Right ventricle myocardium superior (tissue), 1 donor: ENCODE measurements at regions not wholly inside any gene's neighbourhood (a gene's known extent, or its start where the extent isn't known, plus 50 kb on each side); places are given as distances from the start of the nearest gene placed in this dataset.
A peak's percentile ranks its signal among the peaks of the same experiment; 100 is the strongest.
"Not testable (repeated sequence)": the region's sequence is repeated elsewhere in the genome, so short reads cannot be mapped to it uniquely, and the experiment has no call there.

Experiments used
- ATAC-seq: fragments of 200-7000 bp; cut with Tn5 transposase; one replicate; pipeline ENCODE4 v1.9.1; 2020; ENCODE audit warnings: mild to moderate bottlenecking; ENCODE audit not compliant: poor library complexity
- DNase-seq: peaks from one replicate; pipeline ENCODE4 v3.0.0-alpha.2; 2020
- intact Hi-C: fragments of 100-400 bp; cut with DNase I; formaldehyde crosslinking; loops from one replicate; pipeline ENCODE4 v1.11.2; 2022
- donor health status: DM: no; HTN: yes; CAD: no; lungs with severe emphysema.

GRCh38 chr14:96714537-96714936, 82.6 kb upstream of the VRK1 start:
- DNase-seq, ATAC-seq: not testable (repeated sequence)

DNA sequence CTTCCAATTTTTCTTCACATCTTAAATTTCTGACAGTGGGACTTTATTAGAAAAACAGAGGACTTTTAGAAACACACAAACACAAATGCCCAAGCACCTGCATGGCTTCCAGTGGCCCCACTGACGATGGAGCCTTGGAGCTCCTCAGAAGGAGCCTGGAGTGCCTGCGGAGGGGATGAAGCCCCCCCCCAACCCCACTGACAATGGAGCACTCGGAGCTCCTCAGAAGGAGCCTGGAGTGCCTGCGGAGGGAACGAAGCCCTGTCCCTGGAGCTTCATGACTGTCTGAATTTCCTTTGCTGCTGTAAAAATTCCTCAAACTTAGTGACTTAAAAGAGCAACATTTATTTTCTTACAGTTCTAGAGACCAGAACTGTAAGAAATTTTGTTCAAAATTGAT, 80.1 kb upstream of the VRK1 start:
- intact Hi-C loops = no loop called here

More at GRCh38 chr14:96714537-96714936, 82.6 kb upstream of the VRK1 start:
- intact Hi-C loops = not testable (repeated sequence)

DNA sequence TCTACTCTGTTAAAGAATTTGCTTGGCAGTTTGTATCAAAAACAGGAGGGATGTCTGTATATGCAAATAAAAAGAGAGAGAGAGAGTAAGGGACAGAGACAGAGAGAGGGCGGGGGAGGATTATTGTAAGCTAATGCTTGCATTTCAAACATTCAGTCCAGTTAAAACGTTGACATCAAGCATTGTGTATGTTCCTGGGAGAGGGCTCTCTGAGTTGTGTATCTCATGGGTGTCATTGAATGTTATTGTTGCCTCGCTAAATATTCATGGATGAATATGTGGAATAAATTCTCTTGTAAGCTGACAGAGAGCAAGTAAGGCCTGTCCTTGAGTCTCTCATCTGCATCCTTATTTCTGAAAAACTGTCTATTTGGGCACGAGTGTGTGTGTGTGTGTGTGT, 78.8 kb upstream of the VRK1 start:
- no peak for ATAC-seq
- intact Hi-C loops = no loop called here
- no peak for DNase-seq

More for the DNA sequence above, 80.1 kb upstream of the VRK1 start:
- ATAC-seq = no peak
- DNase-seq = no peak

- ATAC-seq, DNase-seq, intact Hi-C loops: not testable (repeated sequence)
Observed at GRCh38 chr14:96720702-96721101, 76.5 kb upstream of the VRK1 start.

DNA sequence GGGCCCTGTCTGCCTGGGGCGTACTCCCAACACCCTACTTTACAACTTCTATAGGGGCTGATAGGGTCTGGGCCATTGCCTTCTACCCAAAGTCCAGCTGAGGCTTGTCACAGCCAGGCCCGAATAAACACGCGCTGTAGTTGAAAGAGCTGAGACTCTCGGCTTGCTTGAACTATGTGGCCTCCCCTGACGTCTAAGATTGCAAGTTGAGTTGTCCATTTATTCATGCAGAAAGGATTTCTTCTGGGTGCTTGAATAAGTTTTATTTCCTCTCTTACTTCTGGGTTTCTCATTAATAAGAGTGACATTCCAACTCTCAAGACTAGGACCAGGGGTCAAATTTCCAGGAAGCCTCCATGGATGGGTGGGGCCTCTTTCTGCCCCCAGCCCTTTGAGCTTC, 74.4 kb upstream of the VRK1 start:
- intact Hi-C loops = no loop called here
- no peak for DNase-seq
- ATAC-seq = no peak

GRCh38 chr14:96723946-96724345, 73.2 kb upstream of the VRK1 start:
- intact Hi-C loops = no loop called here
- no peak for DNase-seq
- no peak for ATAC-seq

- intact Hi-C loops = no loop called here
Observed at GRCh38 chr14:96725232-96725631, 72.0 kb upstream of the VRK1 start.

GRCh38 chr14:96727073-96727472, 70.1 kb upstream of the VRK1 start:
- intact Hi-C loops = no loop called here
- no peak for ATAC-seq
- DNase-seq = no peak

More at GRCh38 chr14:96725232-96725631, 72.0 kb upstream of the VRK1 start:
- DNase-seq (no peak), ATAC-seq (no peak)

- ATAC-seq (no peak), DNase-seq (no peak)
- intact Hi-C loops = no loop called here
Observed at GRCh38 chr14:96727491-96727890, 69.7 kb upstream of the VRK1 start.

DNA sequence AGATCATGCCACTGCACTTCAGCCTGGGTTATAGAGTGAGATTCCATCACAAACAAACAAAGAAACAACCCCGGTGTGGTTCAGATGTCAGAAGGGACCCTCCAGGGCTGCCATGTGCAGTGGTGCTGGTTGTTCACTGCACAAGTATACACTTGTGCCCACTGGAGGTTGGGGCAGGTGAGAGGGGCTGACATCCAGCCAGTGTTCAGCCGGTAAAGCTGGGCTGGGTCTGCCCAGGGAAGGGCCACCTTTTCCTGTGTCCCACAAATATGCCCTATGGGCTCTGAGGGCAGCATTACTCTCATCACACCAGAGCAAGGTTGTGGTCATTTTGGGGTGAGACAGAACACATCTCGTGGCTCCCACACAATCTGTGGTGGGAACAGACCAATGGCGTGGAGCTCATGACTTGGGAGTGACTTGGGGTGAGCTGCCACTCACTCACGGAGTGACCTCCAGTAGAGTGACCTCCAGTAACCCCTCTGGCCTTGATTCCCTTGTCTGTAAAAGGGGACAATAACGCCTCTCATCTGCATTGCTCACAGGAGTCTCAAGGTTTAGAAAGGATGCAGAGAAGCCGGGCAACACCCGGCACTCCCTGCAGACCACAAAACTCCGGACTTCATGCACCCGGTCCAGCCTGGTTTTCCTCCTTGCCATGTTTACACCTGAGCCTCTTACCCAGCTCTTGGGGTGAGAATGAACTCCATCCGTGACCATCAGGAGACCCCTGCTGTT, 69.0 kb upstream of the VRK1 start:
- ATAC-seq (no peak), DNase-seq (no peak)
- intact Hi-C loops = no loop called here

DNA sequence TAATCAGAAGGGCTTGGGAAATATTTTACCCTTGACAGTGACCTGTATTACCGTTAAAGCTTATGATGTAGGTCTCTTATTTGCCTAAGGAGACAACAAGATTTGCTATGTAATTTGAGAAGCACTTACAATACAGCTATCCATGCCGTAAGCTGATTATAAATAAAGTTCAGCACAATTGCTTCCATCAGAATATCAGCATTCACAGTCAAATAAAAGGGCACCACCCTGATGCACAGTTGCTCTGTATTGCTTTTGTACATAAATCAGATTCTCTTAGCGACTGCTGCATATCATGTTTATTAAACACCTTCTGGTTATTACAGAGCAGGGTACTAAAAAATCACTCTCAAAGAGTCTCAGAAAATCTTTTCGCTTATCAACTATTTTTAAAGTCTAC, 67.3 kb upstream of the VRK1 start:
- ATAC-seq = no peak
- intact Hi-C loops = no loop called here
- DNase-seq = no peak

DNA sequence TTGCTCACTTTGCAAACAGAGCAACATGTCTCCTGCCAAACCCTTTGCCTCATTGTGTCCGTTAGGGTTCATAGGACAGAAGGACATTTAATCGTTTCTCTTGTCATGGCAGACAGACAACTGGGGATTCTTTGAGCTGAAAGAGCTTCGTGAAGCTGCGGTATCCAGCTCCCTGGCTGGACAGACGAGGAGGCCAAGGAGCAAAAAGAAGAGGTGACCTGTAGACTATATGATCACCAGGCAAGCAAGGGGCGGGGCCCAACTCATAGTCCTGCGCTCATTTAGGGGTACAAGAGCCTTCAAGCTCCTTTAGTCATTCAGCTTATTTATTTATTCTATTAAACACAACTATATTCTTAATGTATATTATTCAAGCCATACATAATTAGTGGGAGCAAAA, 66.8 kb upstream of the VRK1 start:
- ATAC-seq = no peak
- intact Hi-C loops = no loop called here
- DNase-seq = no peak

DNA sequence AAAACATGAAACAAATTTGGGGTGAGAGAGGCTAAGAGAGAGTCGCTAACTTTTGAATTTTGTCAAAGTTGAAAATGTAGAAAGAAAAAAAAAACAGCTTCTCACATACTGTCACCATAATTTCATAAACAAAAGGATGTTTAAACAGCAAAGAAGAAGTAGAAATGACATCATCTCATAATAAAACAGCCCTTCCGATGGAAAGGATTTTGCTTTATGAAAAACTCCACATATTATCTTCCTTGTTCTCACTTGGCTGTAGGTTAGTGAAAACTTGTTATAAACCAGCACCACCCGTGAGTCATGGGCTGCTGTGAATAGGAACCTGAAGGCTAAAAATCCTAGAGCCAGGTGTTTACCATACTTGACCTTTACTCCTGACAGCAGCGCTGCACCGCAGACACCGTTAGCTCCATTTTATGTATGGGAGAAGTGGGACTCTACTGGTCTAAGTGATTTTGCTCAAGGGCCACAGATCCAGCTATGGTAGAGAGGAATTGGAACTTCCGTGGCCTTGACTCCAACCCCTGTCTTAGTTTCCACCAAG, 63.0 kb upstream of the VRK1 start:
- intact Hi-C loops = no loop called here

GRCh38 chr14:96735526-96735925, 61.7 kb upstream of the VRK1 start:
- no peak for DNase-seq
- intact Hi-C loops = no loop called here
- ATAC-seq = no peak

More for the DNA sequence above, 63.0 kb upstream of the VRK1 start:
- no peak for ATAC-seq
- no peak for DNase-seq

DNA sequence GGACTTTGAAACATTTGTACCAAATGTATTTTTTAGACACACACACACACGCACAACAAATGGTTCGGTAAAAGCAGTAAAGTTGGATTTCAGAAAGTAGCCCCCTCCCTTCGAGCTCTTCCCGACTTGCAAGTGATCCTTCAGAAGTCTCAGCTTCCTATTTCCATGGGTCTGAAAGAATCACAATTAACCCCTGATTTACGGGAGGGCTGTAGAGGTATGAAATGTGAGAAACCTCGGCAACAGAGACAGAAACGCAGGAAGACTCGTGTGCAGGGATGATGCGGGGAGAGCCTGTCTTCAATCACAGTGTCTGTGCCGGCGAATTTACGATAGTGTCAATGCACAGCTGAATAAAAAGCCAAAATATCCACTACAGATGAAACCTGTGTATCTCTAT, 60.7 kb upstream of the VRK1 start:
- ATAC-seq (no peak), DNase-seq (no peak)
- intact Hi-C loops = no loop called here

GRCh38 chr14:96737881-96738280, 59.3 kb upstream of the VRK1 start:
- intact Hi-C loops = no loop called here
- ATAC-seq = no peak
- no peak for DNase-seq

GRCh38 chr14:96739200-96739910, 57.8 kb upstream of the VRK1 start:
- ATAC-seq (no peak), DNase-seq (no peak)
- intact Hi-C loops = no loop called here

DNA sequence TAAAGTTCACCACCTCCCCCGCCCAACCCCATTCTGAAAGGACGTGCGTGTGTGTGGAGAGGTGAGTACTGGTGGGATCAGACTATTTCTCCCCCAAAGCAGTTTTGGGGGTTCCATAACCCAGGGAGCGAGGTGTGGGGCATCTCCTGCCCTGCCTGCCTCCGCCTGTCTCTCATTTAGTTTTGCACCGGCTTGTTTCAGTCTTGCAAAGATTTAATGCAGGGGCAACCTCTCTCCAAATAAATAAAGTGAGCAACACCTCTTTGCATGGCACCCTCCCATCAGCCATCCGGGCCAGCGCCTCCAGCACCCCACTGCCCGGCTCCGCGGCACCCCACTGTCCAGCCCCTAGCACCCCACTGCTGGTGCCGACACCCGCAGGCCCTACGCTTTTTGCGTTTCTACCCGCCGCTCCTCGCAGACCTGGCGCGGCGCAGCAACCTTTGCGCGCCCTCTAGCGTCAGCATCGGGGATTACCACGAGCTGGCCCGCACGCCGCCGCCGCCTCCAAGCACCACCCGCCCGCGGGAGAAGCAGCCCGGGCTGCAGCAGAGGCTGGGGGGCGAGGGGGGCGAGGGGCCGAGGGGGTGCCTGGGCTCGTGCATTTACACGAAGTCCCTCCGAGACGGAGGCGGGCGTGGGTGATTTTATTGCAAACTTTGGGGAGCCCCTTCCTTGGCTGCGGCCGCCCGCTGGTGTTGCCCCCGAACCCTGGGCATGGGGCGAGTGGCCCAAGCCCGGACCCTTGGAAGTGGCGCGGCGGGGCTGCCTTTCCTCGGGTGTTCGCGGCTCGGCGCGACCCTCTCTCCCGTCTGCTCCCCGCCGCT, 55.8 kb upstream of the VRK1 start:
- intact Hi-C loops = loop anchor here (5.0 kb wide), 1 partner anchor 174 kb away; no protein-coding TSS in a partner anchor
- DNase-seq = peak; percentile 76
- ATAC-seq = peak; percentile 96

DNA sequence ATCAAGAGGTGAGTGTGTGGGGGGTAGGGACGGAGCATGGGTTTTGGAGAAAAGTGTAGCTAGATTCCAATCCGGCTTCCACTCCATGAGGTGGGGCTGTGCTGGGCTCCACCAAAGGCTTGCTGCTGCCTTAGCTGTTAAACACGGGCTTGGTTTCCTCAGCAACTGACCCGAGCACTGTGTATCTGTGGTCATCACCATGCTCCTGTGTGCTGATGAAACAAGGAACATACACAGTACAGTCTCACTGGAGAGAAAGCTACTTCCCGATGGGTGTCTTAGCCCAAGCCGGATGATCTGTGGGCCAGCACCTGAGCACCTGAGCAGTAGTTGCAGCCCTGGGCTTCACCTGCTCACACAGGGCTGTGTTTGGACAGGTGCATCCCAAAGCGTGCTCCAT, 52.9 kb upstream of the VRK1 start:
- no peak for DNase-seq
- intact Hi-C loops = loop anchor here (5.0 kb wide), 1 partner anchor 177 kb away; no protein-coding TSS in a partner anchor
- no peak for ATAC-seq
